GM18868 (cell line): ENCODE measurements at regions not wholly inside any gene's neighbourhood (a gene's known extent, or its start where the extent isn't known, plus 50 kb on each side); places are given as distances from the start of the nearest gene placed in this dataset.

Source experiments
- ATAC-seq: cut with Tn5 transposase; IDR thresholded peaks from one replicate; pipeline ENCODE4 v1.9.1; 2021; ENCODE audit warnings: mild to moderate bottlenecking, moderate library complexity; ENCODE audit not compliant: unreplicated experiment

DNA sequence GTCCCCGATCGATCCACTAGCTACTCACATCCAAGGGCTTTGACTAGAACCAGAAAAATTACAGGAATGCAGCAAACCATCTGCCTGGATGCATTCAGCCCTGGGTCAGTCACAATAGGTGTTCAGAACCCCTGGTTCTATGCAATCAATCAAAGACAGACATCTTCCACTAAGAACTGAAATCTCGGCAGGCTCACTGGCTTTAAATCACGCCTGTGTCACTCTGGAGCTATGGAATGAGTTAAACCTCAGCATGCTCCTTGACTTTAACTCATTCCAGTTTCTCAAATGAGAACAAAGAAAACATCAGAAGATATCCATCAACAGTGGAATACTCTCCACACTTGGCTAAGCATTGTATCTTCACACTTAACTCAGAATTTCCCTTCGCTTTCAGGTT is 68.1 kb upstream of the SPTBN1 start:
- ATAC-seq, result no peak

DNA sequence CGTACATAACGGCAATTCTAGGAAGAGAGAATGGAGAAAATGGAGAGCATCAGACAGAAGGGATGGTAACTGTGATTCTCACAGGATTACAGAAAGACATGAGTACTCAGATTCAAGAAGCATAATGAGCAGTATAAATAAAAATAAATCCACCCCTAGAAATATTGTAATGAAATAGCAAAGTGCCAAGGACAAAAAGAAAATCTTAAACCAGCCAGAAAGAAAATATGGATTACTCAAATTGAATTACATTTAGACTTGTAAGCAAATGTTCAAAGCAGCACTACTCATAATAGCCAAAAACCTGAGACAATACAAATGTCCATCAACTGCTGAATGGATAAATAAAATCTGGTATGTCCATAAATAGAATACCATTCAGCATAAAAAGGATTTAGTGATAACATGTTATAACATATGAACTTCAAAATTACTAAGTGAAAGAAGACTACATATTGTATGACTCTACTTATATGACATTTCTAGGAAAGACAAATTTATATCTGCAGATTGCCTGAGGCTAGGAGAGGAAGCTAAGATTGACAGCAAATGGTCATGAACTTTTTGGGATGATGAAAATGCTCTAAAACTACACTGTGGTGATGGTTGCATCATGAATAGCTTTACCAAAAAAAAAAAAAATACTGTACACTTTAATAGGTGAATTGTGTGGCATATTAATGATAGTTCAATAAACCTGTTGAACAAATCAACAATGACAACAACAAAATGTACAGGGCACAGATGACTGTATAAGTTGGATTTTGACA is 63.4 kb upstream of the SPTBN1 start:
- no peak for ATAC-seq

DNA sequence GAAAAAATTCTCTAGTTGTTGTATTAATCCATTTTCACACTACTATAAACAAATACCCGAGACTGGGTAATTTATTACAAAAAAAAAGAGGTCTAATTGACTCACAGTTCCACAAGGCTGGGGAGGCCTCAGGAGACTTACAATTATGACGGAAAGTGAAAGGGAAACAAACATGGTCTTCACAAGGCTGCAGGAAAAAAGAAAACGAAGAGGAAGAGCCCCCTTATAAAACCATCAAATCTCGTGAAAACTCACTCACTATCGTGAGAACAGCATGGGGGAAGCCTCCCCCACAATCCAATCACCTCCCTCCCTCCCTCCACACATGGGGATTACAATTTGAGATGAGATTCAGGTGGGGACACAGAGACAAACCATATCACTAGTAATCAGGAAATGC is 61.7 kb upstream of the SPTBN1 start:
- peak; percentile 79 for ATAC-seq

DNA sequence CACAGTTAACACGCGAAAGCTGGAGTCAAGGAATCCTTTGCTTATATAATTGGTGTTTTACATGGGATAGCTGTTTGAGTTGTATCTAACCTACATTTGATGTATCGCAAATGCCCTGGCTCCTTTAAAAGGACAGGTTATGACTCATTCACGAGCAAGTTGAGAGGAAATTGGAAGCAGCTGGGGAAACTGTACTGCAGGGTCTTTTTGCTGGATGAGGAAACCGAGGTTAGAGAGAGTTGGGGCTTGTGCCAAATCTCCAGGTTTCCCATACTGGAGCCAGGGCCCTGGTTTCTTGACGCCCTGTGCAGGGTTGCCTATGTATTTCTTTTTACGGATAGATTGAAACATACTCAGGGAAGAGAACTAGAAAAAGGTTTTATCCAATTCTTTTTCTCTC is 60.0 kb upstream of the SPTBN1 start:
- no peak for ATAC-seq

DNA sequence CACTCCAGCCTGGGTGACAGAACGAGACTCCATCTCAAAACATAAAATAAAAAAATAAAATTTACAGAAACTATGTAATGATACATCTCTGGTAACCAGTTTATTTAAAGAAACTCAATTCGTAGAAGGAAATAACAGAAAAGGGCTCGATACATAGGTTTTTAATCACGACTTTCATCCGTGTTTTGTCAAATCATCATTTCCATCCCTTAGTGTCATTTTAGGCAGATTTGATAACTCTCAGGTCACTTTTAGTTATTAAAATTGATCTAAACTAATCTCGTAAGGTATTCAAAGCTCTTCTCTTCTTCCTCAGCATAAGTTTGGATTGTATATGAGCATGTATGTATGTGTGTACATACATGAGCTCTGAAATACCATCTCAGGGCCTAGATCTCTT is 59.3 kb upstream of the SPTBN1 start:
- no peak for ATAC-seq

DNA sequence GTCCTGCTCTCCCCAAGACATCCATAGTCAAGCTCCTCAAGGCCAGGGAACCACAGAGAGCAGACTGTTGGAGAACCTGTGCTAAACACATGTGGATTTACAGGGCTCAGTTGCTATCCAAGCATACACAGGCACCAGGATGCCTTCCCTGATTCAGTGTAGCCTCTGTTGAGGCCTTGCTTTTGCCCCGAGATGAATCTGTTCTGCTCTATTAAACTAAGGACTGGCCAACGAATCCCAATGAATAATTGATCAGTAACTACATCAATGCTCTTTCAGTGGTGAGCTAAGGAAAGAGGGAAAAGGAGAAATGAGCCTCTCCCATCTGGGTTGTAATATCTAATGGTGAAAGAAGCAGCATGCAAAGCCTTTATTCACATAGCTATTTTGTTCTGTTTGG is 58.7 kb upstream of the SPTBN1 start:
- no peak for ATAC-seq

DNA sequence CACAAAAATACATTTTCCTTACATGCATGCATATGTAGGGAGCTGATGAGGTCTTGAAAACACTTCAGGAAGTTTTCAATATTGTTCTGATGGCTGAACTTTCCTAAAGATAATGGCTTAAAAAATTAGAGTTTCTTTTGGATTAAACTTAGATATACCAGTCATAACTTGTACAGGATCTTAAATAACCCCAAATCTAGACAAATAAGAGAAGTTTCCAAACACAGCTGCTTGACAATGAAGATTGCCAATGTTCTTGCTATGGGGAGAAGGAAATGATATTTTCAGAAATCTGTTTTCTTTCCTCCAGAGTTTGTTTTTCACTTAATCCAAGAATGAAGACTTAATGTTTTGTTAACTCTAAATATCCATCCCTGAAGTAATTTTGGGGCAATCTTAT is 54.6 kb upstream of the SPTBN1 start:
- no peak for ATAC-seq

DNA sequence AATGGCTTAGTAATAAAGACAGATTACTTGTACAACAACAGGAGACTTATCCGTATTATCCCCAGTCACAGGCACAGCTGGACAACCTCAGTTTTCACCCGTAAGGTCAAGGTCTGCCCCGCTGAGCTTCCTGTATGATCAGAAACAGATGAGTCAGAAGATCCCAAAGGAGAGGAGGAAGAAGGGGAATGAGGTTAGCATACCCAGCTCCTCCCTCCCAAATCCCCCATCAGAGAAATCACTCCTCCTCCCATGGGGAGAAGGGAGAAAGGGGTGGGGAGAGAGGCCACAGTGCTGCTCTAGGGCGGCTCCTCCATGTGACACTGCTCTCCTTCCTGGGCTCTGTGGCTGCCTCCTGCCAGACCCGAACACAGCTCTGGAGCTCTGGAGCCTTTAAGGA is 53.8 kb upstream of the SPTBN1 start:
- no peak for ATAC-seq

DNA sequence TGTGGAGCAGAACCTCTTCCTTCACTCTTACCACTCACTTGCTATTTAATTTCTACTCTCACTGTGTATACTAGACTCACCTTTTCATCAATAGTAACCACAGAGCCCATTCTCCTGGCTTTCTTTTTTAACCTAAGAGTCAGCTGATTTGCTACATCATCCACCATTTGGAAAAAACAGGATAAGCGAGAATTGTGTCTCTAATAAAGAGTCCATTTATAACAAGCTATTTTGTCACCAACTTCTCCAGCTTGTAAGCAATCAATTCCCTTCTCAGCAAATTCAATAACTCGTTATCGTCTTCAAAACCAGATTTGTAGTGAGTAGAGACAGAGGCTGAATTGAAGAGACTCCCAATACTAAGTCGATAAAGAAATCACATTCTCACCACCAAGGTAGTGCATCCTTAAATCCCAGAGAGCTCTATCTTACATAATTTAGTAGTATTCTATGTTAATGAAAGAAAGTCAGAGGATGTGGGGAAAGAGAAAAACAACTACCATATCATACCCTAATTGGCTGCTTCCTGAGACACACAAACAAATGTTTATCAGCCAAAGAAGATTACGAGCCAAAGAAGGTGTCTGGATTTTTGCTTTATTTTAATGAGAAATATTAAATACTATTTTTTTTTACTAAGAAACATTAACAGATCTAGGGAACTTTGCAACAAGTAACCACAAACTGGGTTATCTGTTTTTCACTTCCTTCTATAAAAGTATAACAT is 52.5 kb upstream of the SPTBN1 start:
- no peak for ATAC-seq

DNA sequence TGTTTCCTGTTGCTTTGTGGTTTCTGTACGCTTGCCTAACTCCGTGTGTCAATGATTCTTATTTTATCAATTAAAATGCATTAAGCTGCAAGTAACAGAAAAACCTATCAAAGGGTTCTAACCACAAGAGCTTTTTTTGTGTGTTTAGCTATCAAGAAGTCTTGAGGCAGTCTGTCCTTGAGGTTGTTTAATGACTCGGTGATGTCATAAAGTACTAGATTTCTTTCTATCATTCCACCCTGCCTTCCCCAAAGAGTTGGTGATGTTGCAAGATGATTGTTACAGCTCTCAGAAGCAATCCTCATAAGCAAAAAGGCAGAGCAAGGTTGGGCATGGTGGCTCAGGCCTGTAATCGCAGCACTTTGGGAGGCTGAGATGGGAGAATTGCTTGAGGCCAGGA is 51.9 kb upstream of the SPTBN1 start:
- no peak for ATAC-seq

DNA sequence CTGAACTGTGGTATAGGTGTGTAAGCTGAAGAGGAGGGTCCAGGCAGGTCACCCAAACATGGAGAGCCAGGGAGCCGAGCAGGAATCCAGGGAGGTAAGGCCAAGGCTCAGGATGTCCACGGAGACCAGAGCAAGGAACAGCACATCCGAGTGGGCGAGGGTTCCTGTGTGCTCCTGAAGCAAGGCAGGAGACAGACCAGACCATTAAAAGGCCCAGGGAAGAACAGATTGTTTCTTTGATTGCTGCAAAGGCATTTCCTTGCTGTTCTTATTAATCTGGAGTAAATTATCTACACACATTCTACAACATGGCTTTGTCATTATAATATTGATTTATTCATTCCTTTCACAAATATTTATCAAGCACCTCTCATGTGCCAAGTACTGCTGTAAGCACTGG is 50.1 kb upstream of the SPTBN1 start:
- ATAC-seq, result no peak
